GM21786 (cell line): ENCODE measurements at regions not wholly inside any gene's neighbourhood (a gene's known extent, or its start where the extent isn't known, plus 50 kb on each side); places are given as distances from the start of the nearest gene placed in this dataset.
"Not testable (repeated sequence)": the region's sequence is repeated elsewhere in the genome, so short reads cannot be mapped to it uniquely, and the experiment has no call there.

ENCODE experiments used
- ATAC-seq: cut with Tn5 transposase; IDR thresholded peaks from one replicate; pipeline ENCODE4 v1.9.1; 2021; ENCODE audit not compliant: unreplicated experiment

DNA sequence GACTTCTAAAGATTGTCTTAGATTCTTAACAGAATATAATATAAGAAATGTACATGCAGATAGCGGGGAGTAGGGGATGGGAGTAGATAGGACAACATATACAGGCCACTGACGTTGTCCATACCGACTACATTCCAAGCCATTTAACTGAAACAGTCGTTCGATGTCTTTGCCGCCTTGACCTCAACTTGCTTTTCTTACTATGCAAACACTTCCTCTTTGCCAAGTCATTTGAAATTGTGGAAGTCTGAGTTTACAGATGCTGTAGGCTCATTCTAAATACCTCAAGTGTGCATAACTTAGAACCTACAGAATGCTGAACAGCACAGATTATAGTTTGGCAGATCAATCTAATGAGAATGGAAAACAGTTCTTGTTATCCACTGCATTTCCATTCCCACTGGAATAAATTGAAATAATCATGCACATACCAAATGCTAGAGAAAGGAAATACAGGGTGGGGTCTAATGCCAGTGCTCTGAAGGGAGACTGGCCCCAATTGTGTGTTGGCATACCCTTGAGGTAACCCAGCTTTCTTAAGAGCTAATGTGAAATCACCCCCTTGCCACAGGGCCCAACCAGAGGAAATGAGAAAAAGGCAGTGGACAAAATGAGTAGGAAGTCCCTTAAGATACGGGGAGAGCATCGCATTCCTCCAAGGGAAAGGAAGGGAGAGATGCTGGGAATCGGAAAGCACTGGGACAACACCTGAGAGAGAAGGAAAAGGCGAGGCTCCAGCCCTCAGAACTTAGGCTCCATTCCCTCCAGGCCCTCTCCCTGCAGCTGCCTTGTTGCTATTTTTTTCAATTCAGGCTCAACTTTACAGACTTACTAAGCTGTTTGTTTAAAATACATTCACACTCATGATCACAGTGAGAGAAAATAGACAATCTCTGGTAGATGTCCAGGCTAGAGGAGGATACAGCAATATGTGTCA is 380.9 kb upstream of the TMTC1 start:
- no peak for ATAC-seq

DNA sequence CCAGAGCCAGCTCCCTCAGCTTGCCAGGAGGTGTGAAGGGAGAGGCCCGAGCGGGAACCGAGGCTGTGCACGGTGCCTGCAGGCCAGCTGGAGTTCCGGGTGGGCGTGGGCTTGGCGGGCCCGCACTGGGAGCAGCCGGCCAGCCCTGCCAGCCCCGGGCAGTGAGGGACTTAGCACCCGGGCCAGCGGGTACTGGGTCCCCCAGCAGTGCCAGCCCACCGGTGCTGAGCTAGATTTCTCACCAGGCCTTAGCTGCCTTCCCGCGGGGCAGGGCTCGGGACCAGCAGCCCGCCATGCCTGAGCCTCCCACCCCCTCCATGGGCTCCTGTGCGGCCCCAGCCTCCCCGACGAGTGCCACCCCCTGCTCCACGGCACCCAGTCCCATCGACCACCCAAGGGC is 373.1 kb upstream of the TMTC1 start:
- not testable (repeated sequence) for ATAC-seq

- no peak for ATAC-seq
Observed at GRCh38 chr12:30155001-30155730, 371.4 kb upstream of the TMTC1 start.

GRCh38 chr12:30153981-30154380 is 370.2 kb upstream of the TMTC1 start:
- ATAC-seq: no peak

GRCh38 chr12:30152705-30153104 is 369.0 kb upstream of the TMTC1 start:
- no peak for ATAC-seq

GRCh38 chr12:30151831-30152230 is 368.1 kb upstream of the TMTC1 start:
- no peak for ATAC-seq

DNA sequence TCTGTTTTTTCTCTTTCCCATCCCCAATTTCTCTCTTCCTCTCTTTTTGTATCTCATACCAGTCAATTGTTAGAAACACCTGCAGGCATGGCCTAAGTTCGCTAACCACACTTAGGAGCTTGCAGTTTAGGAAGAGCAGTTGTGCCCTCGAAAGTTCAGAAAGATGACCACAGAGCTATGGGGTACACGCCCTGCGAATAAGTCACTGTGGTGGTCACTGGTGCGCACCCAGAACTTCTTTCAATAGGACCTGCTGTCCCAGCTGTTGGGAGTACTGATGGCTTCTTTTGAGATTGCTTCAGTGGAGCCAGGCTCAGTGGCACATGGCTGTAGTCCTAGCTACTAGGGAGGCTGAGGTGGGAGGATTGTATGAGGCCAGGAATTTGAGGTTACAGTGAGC is 362.8 kb upstream of the TMTC1 start:
- no peak for ATAC-seq

DNA sequence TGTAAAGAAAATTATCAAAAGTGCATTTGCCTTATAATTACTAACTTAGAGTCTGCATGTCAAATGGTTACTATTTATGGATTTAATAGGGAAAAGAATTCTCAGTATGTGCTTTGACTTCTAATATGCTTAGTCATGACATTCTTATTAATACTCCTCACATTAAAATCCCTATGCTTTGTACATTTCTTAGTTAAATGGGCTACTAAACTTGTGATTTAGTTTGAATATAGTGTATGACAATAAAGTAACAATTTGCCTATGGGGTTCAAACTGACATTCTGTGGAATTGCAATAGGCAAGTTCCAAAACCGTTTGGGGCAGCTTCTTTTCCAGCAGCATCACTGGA is 361.9 kb upstream of the TMTC1 start:
- ATAC-seq: no peak

DNA sequence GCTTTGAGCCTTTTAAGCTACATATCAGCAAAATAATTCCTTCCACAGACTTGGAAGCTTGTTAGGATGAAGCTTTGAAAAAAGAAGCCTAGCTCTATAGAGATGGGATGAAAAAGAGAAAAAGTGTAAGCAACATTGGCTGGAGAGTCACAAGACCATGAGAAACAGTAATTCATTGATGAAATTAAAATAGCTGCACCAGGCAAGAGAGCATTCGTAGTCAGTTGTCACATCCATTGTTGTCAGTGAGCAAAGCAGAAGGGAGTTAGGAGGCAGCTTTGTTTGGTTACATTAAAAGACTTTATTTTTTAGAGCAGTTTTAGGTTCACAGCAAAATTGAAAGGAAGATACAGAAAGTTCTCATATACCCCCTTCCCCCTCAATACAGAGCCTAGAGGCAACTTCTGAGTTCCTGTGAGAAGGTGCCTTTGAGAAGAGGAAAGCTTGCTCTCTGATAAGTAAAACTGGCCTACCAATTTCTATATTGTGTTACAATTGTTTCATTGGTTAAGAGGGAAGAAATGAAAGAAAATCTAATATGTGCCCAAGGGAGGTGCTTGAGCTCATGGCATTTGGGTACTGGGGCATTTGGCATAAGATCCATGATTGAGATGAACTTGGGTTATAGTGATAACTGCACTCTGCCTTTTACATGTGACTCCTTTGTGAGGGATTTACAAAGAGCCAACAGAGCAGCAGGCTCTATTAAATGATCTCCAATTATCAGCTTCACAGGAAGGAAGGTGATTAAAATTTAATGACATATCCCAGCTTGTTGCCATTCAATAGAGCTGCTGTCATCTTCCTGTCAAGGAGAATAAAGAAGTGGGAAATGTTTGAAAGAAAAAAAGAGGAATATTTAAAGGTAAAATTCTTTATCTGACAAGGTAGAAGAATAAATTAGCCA is 361.3 kb upstream of the TMTC1 start:
- no peak for ATAC-seq

GRCh38 chr12:30142301-30142700 is 358.6 kb upstream of the TMTC1 start:
- ATAC-seq: no peak

GRCh38 chr12:30138483-30138882 is 354.7 kb upstream of the TMTC1 start:
- no peak for ATAC-seq

DNA sequence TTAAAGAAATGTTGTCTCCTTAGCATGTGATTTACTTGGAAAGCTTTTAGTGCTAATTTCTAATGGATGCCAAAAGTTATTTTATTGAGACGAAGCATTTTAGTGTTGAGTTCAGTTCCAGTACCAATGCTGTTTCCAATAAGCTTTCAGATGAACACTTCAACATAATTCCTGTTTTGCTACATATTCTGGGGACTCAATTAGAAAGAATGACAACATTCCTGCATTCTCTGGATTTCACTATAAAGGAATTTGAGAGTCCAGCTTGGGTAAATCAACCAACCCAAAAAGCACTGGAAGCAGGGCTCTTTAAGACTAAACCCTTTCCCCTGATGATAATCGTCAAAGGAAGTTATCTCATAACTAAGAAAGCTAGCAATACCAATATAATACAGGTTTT is 353.0 kb upstream of the TMTC1 start:
- ATAC-seq: no peak

DNA sequence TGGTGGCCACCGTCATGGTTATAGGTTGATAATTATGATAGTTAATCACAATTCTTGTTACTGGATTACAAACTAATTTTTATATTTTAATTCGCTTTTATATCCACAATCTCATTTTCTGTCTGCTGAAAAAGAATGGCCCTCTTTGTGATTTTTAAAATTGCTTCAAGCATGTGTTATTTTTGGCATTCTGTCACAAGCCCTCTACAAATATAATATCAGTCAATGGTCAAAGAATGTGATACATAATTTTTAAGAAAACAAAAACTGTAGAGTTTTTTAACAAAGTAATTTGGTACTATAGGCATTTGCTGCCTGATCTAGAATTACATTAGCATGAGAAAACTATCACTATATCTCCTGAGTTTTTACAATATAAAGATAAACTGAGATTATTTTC is 352.0 kb upstream of the TMTC1 start:
- no peak for ATAC-seq

- ATAC-seq: no peak
Observed at GRCh38 chr12:30134229-30134628, 350.5 kb upstream of the TMTC1 start.

DNA sequence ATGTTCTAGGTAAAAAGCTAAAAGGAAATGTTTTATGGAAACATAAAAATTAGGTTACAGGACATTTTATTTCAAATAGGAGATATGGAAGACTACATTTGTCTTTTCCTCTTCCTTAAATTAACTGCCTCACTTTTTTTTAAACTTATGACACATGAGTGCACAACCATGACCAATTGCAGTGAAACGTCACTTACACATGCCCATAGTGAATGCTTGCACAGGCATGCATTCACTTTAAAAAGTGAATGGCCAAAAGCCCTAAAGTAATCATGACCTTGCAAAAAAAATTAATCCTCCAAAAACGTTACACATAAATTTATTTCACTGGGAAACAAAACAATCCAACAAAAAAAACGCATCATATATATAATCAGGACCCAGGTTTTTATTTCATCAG is 343.2 kb upstream of the TMTC1 start:
- ATAC-seq: no peak

DNA sequence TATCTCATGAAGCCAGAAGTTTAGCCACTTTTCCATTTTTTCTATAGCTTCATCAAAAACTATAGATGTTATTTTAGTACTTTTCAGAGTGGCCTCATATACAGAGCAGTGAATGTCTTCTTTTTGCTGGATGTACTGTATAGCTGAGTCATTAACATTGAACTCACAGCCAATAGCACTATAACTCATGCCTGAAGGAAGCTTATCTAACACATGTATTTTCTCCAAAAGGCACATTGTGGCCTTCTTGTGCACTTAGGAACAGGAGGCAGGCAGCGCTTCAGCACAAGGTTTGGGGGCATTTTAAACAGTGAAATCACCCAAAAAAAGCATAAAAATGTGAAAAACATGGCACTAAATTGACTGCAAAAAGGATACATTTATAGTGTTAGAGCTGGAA is 336.8 kb upstream of the TMTC1 start:
- ATAC-seq: no peak

DNA sequence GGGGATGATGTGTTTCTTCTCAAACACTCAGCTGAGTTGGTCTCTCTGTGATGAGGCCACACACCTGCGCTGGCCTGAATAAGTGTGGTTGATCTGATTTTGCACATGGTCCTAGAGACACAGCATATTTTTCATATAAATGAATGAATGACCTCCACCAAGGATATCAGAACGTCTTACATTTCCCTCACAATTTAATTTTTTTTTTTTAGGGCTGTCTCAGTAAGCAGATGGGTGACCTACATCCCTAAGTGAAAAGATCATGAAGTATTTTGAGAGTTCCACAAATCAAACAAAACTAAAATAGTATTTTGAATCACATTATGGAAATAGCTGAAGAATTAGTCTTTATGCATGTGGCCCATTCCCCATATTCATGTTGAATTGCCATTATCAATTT is 333.7 kb upstream of the TMTC1 start:
- no peak for ATAC-seq

DNA sequence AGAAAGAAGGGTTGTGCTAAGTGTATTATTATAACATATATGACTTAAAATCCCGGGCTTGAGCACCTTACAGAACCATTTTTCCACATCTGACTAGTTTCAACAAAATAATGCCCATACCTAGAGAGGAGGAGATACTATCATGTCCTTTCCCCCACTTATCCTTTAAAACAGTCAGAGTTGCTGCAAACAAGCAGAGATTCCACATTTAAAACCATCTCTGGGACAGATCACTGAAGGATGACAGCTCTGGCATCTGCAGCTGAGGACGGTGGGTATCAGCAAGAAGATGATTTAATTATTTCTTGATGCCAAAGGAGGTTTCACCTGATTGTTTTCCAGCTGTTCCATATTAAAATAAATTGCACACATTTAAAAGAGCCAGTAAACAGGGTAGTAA is 328.0 kb upstream of the TMTC1 start:
- no peak for ATAC-seq

- no peak for ATAC-seq
Observed at GRCh38 chr12:30110958-30111586, 327.3 kb upstream of the TMTC1 start.

- no peak for ATAC-seq
Observed at GRCh38 chr12:30110498-30110897, 326.8 kb upstream of the TMTC1 start.

GRCh38 chr12:30108666-30109065 is 324.9 kb upstream of the TMTC1 start:
- no peak for ATAC-seq
